ENCODE measurements at regions not wholly inside any gene's neighbourhood (a gene's known extent, or its start where the extent isn't known, plus 50 kb on each side); places are given as distances from the start of the nearest gene placed in this dataset.
A peak's percentile ranks its signal among the peaks of the same experiment; 100 is the strongest.

DNA sequence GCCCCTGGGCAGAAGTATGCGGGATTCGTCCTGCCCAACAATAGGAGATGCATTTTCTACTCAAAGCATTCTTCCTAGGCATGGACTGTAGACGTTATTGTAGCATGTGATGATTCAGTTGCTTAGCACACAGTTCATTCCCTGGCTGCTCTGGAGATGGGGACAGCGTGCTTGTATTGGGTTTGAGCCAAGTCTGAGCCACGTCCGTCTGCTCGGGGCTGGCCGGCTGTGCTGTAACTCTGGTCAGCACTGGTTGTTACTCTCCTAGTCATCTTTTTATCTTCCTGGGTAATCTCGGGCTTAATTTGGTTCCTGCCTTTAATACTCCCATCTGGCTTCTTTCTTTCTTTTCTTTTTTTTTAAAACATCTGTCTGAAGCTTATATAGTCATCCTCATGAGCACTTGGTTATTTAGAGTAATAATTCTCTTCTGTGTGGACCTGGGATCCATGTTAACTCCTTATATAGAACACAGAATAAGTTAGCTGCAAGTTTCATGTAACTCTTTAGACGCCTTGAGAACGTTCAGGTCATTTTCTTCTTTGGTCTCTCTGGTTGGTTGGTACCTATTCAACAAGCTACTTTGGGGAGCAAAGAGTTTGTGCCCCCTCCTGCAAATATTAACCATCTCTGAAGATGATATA, 118.8 kb upstream of the RPS23 start:
- Histone ChIP-seq H3K4me3 (ENCODE audit: low read depth in 2 of 2, low read length in 2 of 2) (no peak overlapping the region), H3K9me3 (ENCODE audit: control insufficient read depth, insufficient read depth, low read depth, low read length) (no peaks in the 10 kb centered on the region), H3K36me3 (ENCODE audit: control insufficient read depth, insufficient read depth, low read length) (no peaks in the 10 kb centered on the region), H3K27me3 (ENCODE audit: control insufficient read depth, insufficient read depth, low read length) (no peaks in the 10 kb centered on the region), H3K4me1 (ENCODE audit: control insufficient read depth, insufficient read depth, low read length) (no peaks in the 10 kb centered on the region), H3K27ac (ENCODE audit: low read length) (no peak overlapping the region)
- in situ Hi-C loops (cut with HindIII; ENCODE audit: low pct_unique_long_range_greater_than_20kb, low sequenced_read_pairs) = no loop called here
- DNase-seq (ENCODE audit: low read depth, low spot score) (peak; percentile 51), ATAC-seq (peak; percentile 60; the same call in 1 of the 2 replicates)
- ChIA-PET POLR2A (no interaction called here), CTCF (no interaction called here)
- intact Hi-C loops (cut with micrococcal nuclease; ENCODE audit: unreplicated experiment) = no loop called here
- TF ChIP-seq, protein P1, sequence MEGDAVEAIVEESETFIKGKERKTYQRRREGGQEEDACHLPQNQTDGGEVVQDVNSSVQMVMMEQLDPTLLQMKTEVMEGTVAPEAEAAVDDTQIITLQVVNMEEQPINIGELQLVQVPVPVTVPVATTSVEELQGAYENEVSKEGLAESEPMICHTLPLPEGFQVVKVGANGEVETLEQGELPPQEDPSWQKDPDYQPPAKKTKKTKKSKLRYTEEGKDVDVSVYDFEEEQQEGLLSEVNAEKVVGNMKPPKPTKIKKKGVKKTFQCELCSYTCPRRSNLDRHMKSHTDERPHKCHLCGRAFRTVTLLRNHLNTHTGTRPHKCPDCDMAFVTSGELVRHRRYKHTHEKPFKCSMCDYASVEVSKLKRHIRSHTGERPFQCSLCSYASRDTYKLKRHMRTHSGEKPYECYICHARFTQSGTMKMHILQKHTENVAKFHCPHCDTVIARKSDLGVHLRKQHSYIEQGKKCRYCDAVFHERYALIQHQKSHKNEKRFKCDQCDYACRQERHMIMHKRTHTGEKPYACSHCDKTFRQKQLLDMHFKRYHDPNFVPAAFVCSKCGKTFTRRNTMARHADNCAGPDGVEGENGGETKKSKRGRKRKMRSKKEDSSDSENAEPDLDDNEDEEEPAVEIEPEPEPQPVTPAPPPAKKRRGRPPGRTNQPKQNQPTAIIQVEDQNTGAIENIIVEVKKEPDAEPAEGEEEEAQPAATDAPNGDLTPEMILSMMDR (IDR thresholded peaks at IDR 0.05) = no peak
- no peak for TF ChIP-seq POLR2AphosphoS5 (IDR thresholded peaks at IDR 0.05; ENCODE audit: low read depth, low read length)
- TF ChIP-seq SIN3A (IDR thresholded peaks at IDR 0.05; ENCODE audit: borderline replicate concordance, insufficient read depth, low read depth, low read length) = no peak
- TF ChIP-seq, protein P2, sequence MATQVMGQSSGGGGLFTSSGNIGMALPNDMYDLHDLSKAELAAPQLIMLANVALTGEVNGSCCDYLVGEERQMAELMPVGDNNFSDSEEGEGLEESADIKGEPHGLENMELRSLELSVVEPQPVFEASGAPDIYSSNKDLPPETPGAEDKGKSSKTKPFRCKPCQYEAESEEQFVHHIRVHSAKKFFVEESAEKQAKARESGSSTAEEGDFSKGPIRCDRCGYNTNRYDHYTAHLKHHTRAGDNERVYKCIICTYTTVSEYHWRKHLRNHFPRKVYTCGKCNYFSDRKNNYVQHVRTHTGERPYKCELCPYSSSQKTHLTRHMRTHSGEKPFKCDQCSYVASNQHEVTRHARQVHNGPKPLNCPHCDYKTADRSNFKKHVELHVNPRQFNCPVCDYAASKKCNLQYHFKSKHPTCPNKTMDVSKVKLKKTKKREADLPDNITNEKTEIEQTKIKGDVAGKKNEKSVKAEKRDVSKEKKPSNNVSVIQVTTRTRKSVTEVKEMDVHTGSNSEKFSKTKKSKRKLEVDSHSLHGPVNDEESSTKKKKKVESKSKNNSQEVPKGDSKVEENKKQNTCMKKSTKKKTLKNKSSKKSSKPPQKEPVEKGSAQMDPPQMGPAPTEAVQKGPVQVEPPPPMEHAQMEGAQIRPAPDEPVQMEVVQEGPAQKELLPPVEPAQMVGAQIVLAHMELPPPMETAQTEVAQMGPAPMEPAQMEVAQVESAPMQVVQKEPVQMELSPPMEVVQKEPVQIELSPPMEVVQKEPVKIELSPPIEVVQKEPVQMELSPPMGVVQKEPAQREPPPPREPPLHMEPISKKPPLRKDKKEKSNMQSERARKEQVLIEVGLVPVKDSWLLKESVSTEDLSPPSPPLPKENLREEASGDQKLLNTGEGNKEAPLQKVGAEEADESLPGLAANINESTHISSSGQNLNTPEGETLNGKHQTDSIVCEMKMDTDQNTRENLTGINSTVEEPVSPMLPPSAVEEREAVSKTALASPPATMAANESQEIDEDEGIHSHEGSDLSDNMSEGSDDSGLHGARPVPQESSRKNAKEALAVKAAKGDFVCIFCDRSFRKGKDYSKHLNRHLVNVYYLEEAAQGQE (IDR thresholded peaks at IDR 0.05; ENCODE audit: insufficient read depth in 1 of 2, low read depth in 2 of 2, low read length in 1 of 2) = no peak
- no peak for TF ChIP-seq TCF7L2 (IDR thresholded peaks at IDR 0.05; ENCODE audit: low read depth, low read length)
- no TSS peak for BruUV-seq (replicated peaks)

DNA sequence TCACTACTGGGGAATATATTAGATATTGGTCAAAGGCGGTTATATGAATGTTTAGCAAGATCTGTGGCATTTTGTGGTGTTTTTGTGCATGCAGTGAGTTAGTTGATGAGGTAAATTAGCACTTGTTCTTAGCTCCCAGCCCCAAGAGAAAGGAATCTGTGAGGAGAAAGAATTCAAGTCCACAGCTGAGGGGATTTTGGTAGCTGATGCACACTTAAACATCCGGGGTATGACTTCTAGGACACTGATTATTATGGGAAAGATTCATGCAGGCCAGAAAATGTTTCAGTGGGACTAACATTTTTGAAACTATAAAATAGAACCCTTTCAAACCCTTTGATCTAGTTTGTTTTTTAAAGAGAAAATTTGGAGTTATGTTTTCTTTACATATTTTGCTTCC, 118.2 kb upstream of the RPS23 start:
- Histone ChIP-seq H3K4me1 (ENCODE audit: control insufficient read depth, insufficient read depth, low read length) (no peaks in the 10 kb centered on the region), H3K36me3 (ENCODE audit: control insufficient read depth, insufficient read depth, low read length) (no peaks in the 10 kb centered on the region), H3K27me3 (ENCODE audit: control insufficient read depth, insufficient read depth, low read length) (no peaks in the 10 kb centered on the region), H3K4me3 (ENCODE audit: low read depth in 2 of 2, low read length in 2 of 2) (no peak overlapping the region), H3K27ac (ENCODE audit: low read length) (no peak overlapping the region), H3K9me3 (ENCODE audit: control insufficient read depth, insufficient read depth, low read depth, low read length) (no peaks in the 10 kb centered on the region)
- TF ChIP-seq, protein P1 (IDR thresholded peaks at IDR 0.05) = no peak
- TF ChIP-seq SIN3A (IDR thresholded peaks at IDR 0.05; ENCODE audit: borderline replicate concordance, insufficient read depth, low read depth, low read length) = no peak
- no peak for TF ChIP-seq TCF7L2 (IDR thresholded peaks at IDR 0.05; ENCODE audit: low read depth, low read length)
- TF ChIP-seq POLR2AphosphoS5 (IDR thresholded peaks at IDR 0.05; ENCODE audit: low read depth, low read length) = no peak
- TF ChIP-seq, protein P2 (IDR thresholded peaks at IDR 0.05; ENCODE audit: insufficient read depth in 1 of 2, low read depth in 2 of 2, low read length in 1 of 2) = no peak
- in situ Hi-C loops (cut with HindIII; ENCODE audit: low pct_unique_long_range_greater_than_20kb, low sequenced_read_pairs) = no loop called here
- no TSS peak for BruUV-seq (replicated peaks)
- ChIA-PET CTCF (no interaction called here), POLR2A (no interaction called here)
- intact Hi-C loops (cut with micrococcal nuclease; ENCODE audit: unreplicated experiment) = no loop called here
- no peak for DNase-seq (ENCODE audit: low read depth, low spot score)
- ATAC-seq = no peak
